AG04450 (cell line): ENCODE measurements at regions not wholly inside any gene's neighbourhood (a gene's known extent, or its start where the extent isn't known, plus 50 kb on each side); places are given as distances from the start of the nearest gene placed in this dataset.

Experiments
- CTCF ChIA-PET: fragments of 300-600, 350-600 bp; formaldehyde crosslinking; extraction: SDS; loops from one replicate; lab custom pipeline; 2022; ENCODE audit warnings: antibody characterized with exemption, inconsistent platforms; lab: Charles Lee
- POLR2A ChIA-PET: fragments of 350-600 bp; formaldehyde crosslinking; extraction: SDS; loops from one replicate; lab custom pipeline; 2021; ENCODE audit warnings: antibody characterized with exemption, inconsistent platforms; lab: Yijun Ruan, JAX
- DNase-seq: peaks from one replicate; pipeline ENCODE4 v3.0.0-alpha.2; 2011; ENCODE audit warnings: low read depth, low spot score
- H3K27ac ChIP-seq: one replicate; pipeline ENCODE4 v1.5.1; 2012; ENCODE audit warnings: low read depth, low read length, control low read depth
- H3K27me3 ChIP-seq: one replicate; pipeline ENCODE4 v1.6.0; 2012; ENCODE audit warnings: low read length; ENCODE audit not compliant: control insufficient read depth, insufficient read depth
- H3K4me3 ChIP-seq: 2 replicates; pipeline ENCODE4 v1.5.1; 2011; ENCODE audit warnings: mild to moderate bottlenecking, low read depth, low read length, control low read depth
- H3K9me3 ChIP-seq: 2 replicates; pipeline ENCODE4 v1.5.1; 2012; ENCODE audit warnings: low read length; ENCODE audit not compliant: control insufficient read depth, insufficient read depth
- TF ChIP-seq, protein P1 (sequence below): IDR thresholded peaks from 2 replicates; pipeline ENCODE4 v1.5.1; 2011; ENCODE audit warnings: low read depth, low read length, control low read depth, inconsistent platforms

DNA sequence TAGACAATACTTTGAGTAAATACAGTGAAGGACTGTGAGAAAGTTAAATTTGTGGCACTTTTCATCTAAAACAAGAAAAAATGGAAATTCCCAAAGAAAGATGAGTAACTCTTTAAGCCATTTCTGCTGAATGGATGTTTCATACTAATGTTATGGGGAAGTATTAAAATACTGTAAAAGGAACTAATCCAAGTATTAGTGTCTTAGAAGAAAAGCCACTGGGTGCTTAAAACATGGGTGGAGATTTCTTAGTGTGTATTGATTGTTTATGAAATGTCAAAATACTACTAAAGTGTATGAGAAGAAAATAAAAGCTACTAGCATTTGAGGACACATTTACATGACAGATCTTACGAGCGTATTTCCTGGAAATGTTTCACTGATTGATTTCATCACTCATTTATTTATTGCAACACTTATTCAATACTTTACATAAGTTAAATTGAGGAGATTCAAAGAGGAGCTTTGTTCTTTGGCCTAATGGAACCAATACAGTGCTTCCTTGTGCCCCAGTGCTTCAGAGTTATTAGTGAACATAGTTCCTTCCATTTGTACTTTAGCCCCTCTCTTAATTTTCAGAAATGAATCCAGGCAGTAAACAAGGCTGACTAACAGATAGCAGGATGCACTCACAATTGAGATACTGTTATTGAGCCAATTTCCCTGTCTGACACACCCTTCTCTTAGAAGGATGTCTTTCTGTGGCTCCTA is 155.5 kb upstream of the AHR start:
- DNase-seq: no peak
- ChIA-PET POLR2A (no interaction called here), CTCF (interaction anchor here (1.1 kb wide), 1 partner anchor 160 kb away, joined by 3 read pairs; no protein-coding TSS in a partner anchor)
- no peak overlapping the region for H3K27ac ChIP-seq
- TF ChIP-seq, protein P1, sequence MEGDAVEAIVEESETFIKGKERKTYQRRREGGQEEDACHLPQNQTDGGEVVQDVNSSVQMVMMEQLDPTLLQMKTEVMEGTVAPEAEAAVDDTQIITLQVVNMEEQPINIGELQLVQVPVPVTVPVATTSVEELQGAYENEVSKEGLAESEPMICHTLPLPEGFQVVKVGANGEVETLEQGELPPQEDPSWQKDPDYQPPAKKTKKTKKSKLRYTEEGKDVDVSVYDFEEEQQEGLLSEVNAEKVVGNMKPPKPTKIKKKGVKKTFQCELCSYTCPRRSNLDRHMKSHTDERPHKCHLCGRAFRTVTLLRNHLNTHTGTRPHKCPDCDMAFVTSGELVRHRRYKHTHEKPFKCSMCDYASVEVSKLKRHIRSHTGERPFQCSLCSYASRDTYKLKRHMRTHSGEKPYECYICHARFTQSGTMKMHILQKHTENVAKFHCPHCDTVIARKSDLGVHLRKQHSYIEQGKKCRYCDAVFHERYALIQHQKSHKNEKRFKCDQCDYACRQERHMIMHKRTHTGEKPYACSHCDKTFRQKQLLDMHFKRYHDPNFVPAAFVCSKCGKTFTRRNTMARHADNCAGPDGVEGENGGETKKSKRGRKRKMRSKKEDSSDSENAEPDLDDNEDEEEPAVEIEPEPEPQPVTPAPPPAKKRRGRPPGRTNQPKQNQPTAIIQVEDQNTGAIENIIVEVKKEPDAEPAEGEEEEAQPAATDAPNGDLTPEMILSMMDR: no peak
- no peaks in the 10 kb centered on the region for H3K9me3 ChIP-seq
- no peaks in the 10 kb centered on the region for H3K27me3 ChIP-seq
- H3K4me3 ChIP-seq: no peak overlapping the region; the same call in 1 of the 2 replicates

DNA sequence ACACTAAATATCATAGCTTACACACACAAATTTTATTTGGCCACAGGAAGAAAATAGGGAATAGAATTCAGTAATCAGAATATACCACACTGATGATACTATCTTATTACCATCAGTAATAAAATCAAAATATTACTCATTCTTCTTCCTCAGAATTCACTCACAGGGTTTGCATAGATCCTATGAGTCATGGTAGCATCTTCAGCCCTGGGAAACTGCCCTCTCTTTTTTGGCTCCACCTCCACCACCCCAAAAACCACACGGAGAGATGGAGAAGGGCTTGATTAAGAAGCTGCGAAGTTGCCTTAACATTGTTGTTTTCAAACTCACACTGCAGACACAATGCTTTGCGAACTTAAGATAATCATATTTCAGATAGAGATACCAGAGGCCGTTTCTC is 154.1 kb upstream of the AHR start:
- H3K4me3 ChIP-seq: no peak overlapping the region
- H3K9me3 ChIP-seq: no peaks in the 10 kb centered on the region
- no peak for DNase-seq
- CTCF ChIA-PET: no interaction called here
- POLR2A ChIA-PET: no interaction called here
- TF ChIP-seq, protein P1: no peak
- no peaks in the 10 kb centered on the region for H3K27me3 ChIP-seq
- no peak overlapping the region for H3K27ac ChIP-seq

DNA sequence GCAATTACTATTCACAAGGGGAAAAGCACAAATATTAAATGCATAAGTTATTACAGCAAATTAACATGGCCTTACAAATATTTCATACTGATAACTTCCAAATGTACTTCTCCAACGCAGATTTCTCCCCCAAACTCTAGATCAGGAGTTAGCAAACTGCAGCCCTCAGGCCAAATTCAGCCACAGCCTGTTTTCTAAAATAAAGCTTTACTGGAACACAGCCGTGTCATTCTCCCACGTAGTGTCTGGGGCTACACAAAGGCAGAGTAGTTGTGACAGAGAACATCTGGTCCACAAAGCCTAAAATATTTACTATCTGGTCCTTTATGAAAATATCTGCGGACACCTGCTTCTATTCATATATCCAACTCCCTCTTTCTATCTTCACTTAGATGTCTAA is 151.8 kb upstream of the AHR start:
- DNase-seq: no peak
- TF ChIP-seq, protein P1: no peak
- Histone ChIP-seq H3K27me3 (no peaks in the 10 kb centered on the region), H3K27ac (no peak overlapping the region), H3K4me3 (no peak overlapping the region), H3K9me3 (no peaks in the 10 kb centered on the region)
- ChIA-PET POLR2A (no interaction called here), CTCF (no interaction called here)

DNA sequence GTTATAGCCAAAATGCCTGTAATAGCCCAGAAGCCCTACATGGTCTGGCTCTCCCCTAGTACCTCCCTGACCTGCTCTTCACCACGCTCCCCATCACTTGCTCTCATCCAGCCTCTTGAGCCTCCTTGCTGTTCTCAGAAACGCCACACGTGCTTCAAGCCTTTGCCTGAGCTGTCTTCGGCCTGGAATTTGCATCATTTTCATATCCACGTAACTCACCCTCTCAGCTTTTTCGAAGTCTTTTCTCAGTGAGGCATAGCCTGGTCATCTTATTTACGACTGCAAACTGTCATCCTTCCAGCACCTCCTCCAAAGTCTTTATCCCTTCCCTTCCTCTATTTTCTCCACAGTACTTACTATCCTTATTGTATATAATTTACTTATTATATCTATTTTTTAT is 151.0 kb upstream of the AHR start:
- Histone ChIP-seq H3K4me3 (no peak overlapping the region), H3K27ac (no peak overlapping the region), H3K9me3 (no peaks in the 10 kb centered on the region), H3K27me3 (no peaks in the 10 kb centered on the region)
- CTCF ChIA-PET: no interaction called here
- POLR2A ChIA-PET: no interaction called here
- DNase-seq: no peak
- TF ChIP-seq, protein P1: no peak

DNA sequence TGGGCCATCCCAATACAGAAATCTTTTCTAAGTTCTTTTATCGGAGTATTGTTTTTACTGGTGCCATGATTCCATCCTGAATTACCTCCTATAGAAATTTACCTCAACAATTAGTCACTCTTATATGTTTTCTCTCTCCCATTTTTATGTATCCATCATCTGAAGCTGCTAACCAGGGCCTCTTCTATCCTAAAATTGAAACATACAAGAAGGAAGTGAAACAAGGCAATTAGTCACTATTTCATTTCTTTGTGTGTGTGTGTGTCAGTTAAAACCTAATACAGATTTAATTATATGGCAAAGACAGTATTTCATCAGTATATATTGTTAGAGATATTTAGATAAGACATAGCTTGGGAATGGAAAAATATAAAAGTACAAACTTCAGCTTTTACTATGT is 148.4 kb upstream of the AHR start:
- Histone ChIP-seq H3K4me3 (no peak overlapping the region), H3K9me3 (no peaks in the 10 kb centered on the region), H3K27ac (no peak overlapping the region), H3K27me3 (no peaks in the 10 kb centered on the region)
- ChIA-PET CTCF (no interaction called here), POLR2A (no interaction called here)
- TF ChIP-seq, protein P1: no peak
- DNase-seq: no peak
